Esophagus muscularis mucosa (tissue), 3 donors: ENCODE measurements at regions not wholly inside any gene's neighbourhood (a gene's known extent, or its start where the extent isn't known, plus 50 kb on each side); places are given as distances from the start of the nearest gene placed in this dataset.

Source experiments
- CTCF ChIP-seq, 3 experiments: fragments of 200-600 bp in 2 of 3; fragments of 450-650 bp in 1 of 3; sonication (generic) in 2 of 3; IDR thresholded peaks; one replicate each; pipeline ENCODE4 v1.5.1; 2017 to 2019; ENCODE audit warnings: antibody characterized with exemption in 3 of 3, mild to moderate bottlenecking in 2 of 3, moderate library complexity in 1 of 3
- POLR2A ChIP-seq: fragments of 450-650 bp; IDR thresholded peaks from one replicate; pipeline ENCODE4 v1.6.1; 2017; ENCODE audit warnings: antibody characterized with exemption, moderate library complexity, mild to moderate bottlenecking, low read depth

GRCh38 chr12:74170645-74171477, 366.8 kb upstream of the ATXN7L3B start:
- TF ChIP-seq CTCF (IDR thresholded peaks at IDR 0.05) (no peak), POLR2A (no peak)
